ENCODE measurements at regions not wholly inside any gene's neighbourhood (a gene's known extent, or its start where the extent isn't known, plus 50 kb on each side); places are given as distances from the start of the nearest gene placed in this dataset.

- no peak overlapping the region for H3K27ac ChIP-seq
- 87 to 90% (median 88%) methylated on average over 14 to 20 of the region's 20 CpGs for WGBS, 4 donors
- H3K4me3 ChIP-seq: no peak overlapping the region
- H3K27me3 ChIP-seq: no peaks in the 10 kb centered on the region
- intact Hi-C loops (cut with DNase I): no loop called here
- no peaks in the 10 kb centered on the region for H3K36me3 ChIP-seq (replicated peaks in 1 of 2)
- H3K4me1 ChIP-seq (replicated peaks in 1 of 2): peaks cover 7 to 23% of the 10 kb centered on the region in 2 donors
- TF ChIP-seq POLR2A (IDR thresholded peaks at IDR 0.05) (no peak), CTCF (IDR thresholded peaks at IDR 0.05) (no peak)
- no peak for DNase-seq
- no peaks in the 10 kb centered on the region for H3K9me3 ChIP-seq (replicated peaks in 1 of 3)
Observed at GRCh38 chr6:43921548-43922425, 151.8 kb downstream of the VEGFA start.

- WGBS, 4 donors: 89 to 94% (median 91%) methylated on average over 9 of the region's 9 CpGs
Observed at GRCh38 chr6:43921039-43921438, 151.0 kb downstream of the VEGFA start.

GRCh38 chr6:43919774-43920173 lies 149.8 kb downstream of the VEGFA start:
- WGBS, 4 donors: 72 to 94% (median 76%) methylated on average over 2 of the region's 2 CpGs
- H3K4me1 ChIP-seq (replicated peaks in 1 of 2): peaks cover 12 to 32% of the 10 kb centered on the region in 2 donors
- no peak for DNase-seq
- intact Hi-C loops (cut with DNase I): no loop called here
- no peak for TF ChIP-seq CTCF (IDR thresholded peaks at IDR 0.05)
- no peak for TF ChIP-seq POLR2A (IDR thresholded peaks at IDR 0.05)
- no peak overlapping the region for H3K4me3 ChIP-seq
- no peaks in the 10 kb centered on the region for H3K36me3 ChIP-seq (replicated peaks in 1 of 2)
- no peaks in the 10 kb centered on the region for H3K27me3 ChIP-seq
- H3K9me3 ChIP-seq (replicated peaks in 1 of 3): no peaks in the 10 kb centered on the region
- H3K27ac ChIP-seq: no peak overlapping the region

More at GRCh38 chr6:43921039-43921438, 151.0 kb downstream of the VEGFA start:
- intact Hi-C loops (cut with DNase I): no loop called here
- peaks cover 12 to 30% of the 10 kb centered on the region in 2 donors for H3K4me1 ChIP-seq (replicated peaks in 1 of 2)
- no peaks in the 10 kb centered on the region for H3K27me3 ChIP-seq
- no peaks in the 10 kb centered on the region for H3K36me3 ChIP-seq (replicated peaks in 1 of 2)
- H3K4me3 ChIP-seq: no peak overlapping the region
- H3K27ac ChIP-seq: no peak overlapping the region
- DNase-seq: no peak
- H3K9me3 ChIP-seq (replicated peaks in 1 of 3): no peaks in the 10 kb centered on the region
- TF ChIP-seq POLR2A (IDR thresholded peaks at IDR 0.05) (no peak), CTCF (IDR thresholded peaks at IDR 0.05) (no peak)

GRCh38 chr6:43917878-43918382 lies 147.9 kb downstream of the VEGFA start:
- peak overlapping the region in 2 of 5 donors; percentile 17 to 82 for H3K27ac ChIP-seq
- no peaks in the 10 kb centered on the region for H3K27me3 ChIP-seq
- H3K36me3 ChIP-seq (replicated peaks in 1 of 2): no peaks in the 10 kb centered on the region
- TF ChIP-seq POLR2A (IDR thresholded peaks at IDR 0.05) (no peak), CTCF (IDR thresholded peaks at IDR 0.05) (no peak)
- DNase-seq: no peak
- peaks cover 12 to 21% of the 10 kb centered on the region in 2 donors for H3K4me1 ChIP-seq (replicated peaks in 1 of 2)
- intact Hi-C loops (cut with DNase I): no loop called here
- no peak overlapping the region for H3K4me3 ChIP-seq
- H3K9me3 ChIP-seq (replicated peaks in 1 of 3): no peaks in the 10 kb centered on the region
- WGBS, 4 donors: 79 to 91% (median 88%) methylated on average over 6 of the region's 6 CpGs
